HEK293 (cell line): ENCODE measurements at regions not wholly inside any gene's neighbourhood (a gene's known extent, or its start where the extent isn't known, plus 50 kb on each side); places are given as distances from the start of the nearest gene placed in this dataset.

Source experiments
- BCL11A ChIP-seq: fragments of 450-650 bp; formaldehyde crosslinking; IDR thresholded peaks from 2 replicates; pipeline ENCODE4 v1.5.1; 2016; ENCODE audit warnings: low read depth, missing biosample characterization, missing genetic modification characterization
- CTCF ChIP-seq: fragments of 450-650 bp; formaldehyde crosslinking; IDR thresholded peaks from 2 replicates; pipeline ENCODE4 v1.5.1; 2016; ENCODE audit warnings: missing biosample characterization, missing genetic modification characterization
- ZNF112 ChIP-seq: fragments of 450-650 bp; formaldehyde crosslinking; IDR thresholded peaks from 2 replicates; pipeline ENCODE4 v1.5.0; 2017; ENCODE audit warnings: missing biosample characterization, missing genetic modification characterization
- ZNF366 ChIP-seq: fragments of 450-650 bp; formaldehyde crosslinking; conservative IDR thresholded peaks from 2 replicates; pipeline ENCODE4 v1.5.1; 2016; ENCODE audit warnings: missing biosample characterization, missing genetic modification characterization
- ZNF639 ChIP-seq: fragments of 450-650 bp; formaldehyde crosslinking; IDR thresholded peaks from 2 replicates; pipeline ENCODE4 v1.5.1; 2016; ENCODE audit warnings: missing biosample characterization, missing genetic modification characterization
- ZNF768 ChIP-seq: fragments of 450-650 bp; formaldehyde crosslinking; IDR thresholded peaks from 2 replicates; pipeline ENCODE4 v1.5.1; 2018; ENCODE audit warnings: missing biosample characterization, mild to moderate bottlenecking, missing genetic modification characterization
- ZSCAN18 ChIP-seq: fragments of 450-650 bp; formaldehyde crosslinking; IDR thresholded peaks from 2 replicates; pipeline ENCODE4 v1.5.1; 2016; ENCODE audit warnings: missing biosample characterization, missing genetic modification characterization

- TF ChIP-seq CTCF (no peak), ZNF112 (tag by site-specific recombination) (no peak), ZNF639 (tag by site-specific recombination) (no peak), ZNF366 (tag by site-specific recombination) (no peak), BCL11A (tag by site-specific recombination) (no peak), ZSCAN18 (no peak), ZNF768 (tag by site-specific recombination) (no peak)
Measured at GRCh38 chr20:59448196-59448595, 147.8 kb downstream of the EDN3 start.
